A549 (cell line): ENCODE measurements at regions not wholly inside any gene's neighbourhood (a gene's known extent, or its start where the extent isn't known, plus 50 kb on each side); places are given as distances from the start of the nearest gene placed in this dataset.

Source experiments
- ATAC-seq, 2 experiments: fragments of 200-7000 bp in 1 of 2; fragments of >200 bp in 1 of 2; cut with Nextera tagmentation in 1 of 2; cut with Tn5 transposase in 1 of 2; 3 replicates each; pipeline versions ENCODE4 v1.8.0 to v1.9.1; 2018 to 2020; ENCODE audit warnings: mild to moderate bottlenecking in 1 of 2, moderate library complexity in 1 of 2
- CTCF ChIA-PET: fragments of 300-600 bp; sonication (Branson Sonifier 250); formaldehyde crosslinking; extraction: SDS; loops from one replicate; lab custom pipeline; 2021; ENCODE audit warnings: antibody characterized with exemption, inconsistent platforms; lab: Yijun Ruan, JAX
- POLR2A ChIA-PET: fragments of 350-600 bp; formaldehyde crosslinking; extraction: SDS; loops from one replicate; lab custom pipeline; 2021; ENCODE audit warnings: antibody characterized with exemption, inconsistent platforms; lab: Yijun Ruan, JAX
- DNase-seq, 2 experiments: peaks; one replicate each; pipeline versions ENCODE4 v3.0.0 to v3.0.0-alpha.2; 2011 to 2016; ENCODE audit warnings: low read depth in 1 of 2, low spot score in 1 of 2
- FAIRE-seq: peaks from 2 replicates; lab custom pipeline; 2011; peaks lifted over from hg19 to GRCh38; lab: Jason Lieb, UNC
- H3K27ac ChIP-seq, 2 experiments: fragments of >200 bp; sonication (Bioruptor Twin); formaldehyde crosslinking; 3 replicates each; pipeline ENCODE4 v1.5.1; 2016 to 2017
- H3K4me1 ChIP-seq: fragments of >200 bp; sonication (Bioruptor Twin); formaldehyde crosslinking; 3 replicates; pipeline ENCODE4 v1.6.1; 2016
- H3K4me2 ChIP-seq: fragments of >200 bp; sonication (Bioruptor Twin); formaldehyde crosslinking; 3 replicates; pipeline ENCODE4 v1.6.1; 2016
- H3K4me3 ChIP-seq: fragments of >200 bp; sonication (Bioruptor Twin); formaldehyde crosslinking; 3 replicates; pipeline ENCODE4 v1.5.1; 2016
- H3K9me3 ChIP-seq: fragments of >200 bp; sonication (Bioruptor Twin); formaldehyde crosslinking; 3 replicates; pipeline ENCODE4 v1.6.1; 2016
- BCL3 ChIP-seq: fragments of >200 bp; sonication (Bioruptor Twin); formaldehyde crosslinking; IDR thresholded peaks from 3 replicates; pipeline ENCODE4 v1.6.1; 2016
- CBX8 ChIP-seq: fragments of 200-600 bp; sonication (generic); IDR thresholded peaks from 2 replicates; pipeline ENCODE4 v1.6.1; 2016
- ESRRA ChIP-seq: fragments of 150-350 bp; IDR thresholded peaks from 2 replicates; pipeline ENCODE4 v1.6.1; 2014; ENCODE audit warnings: mild to moderate bottlenecking, low read length, borderline replicate concordance
- FOXS1 ChIP-seq: fragments of 250-450 bp; sonication (Bioruptor Pico); IDR thresholded peaks from 2 replicates; pipeline ENCODE4 v1.5.0; 2020; ENCODE audit warnings: mild to moderate bottlenecking, moderate library complexity
- GATA3 ChIP-seq: IDR thresholded peaks from 2 replicates; pipeline ENCODE4 v1.6.1; 2012; ENCODE audit warnings: borderline replicate concordance
- HDAC2 ChIP-seq: fragments of 200-600 bp; sonication (generic); IDR thresholded peaks from 2 replicates; pipeline ENCODE4 v1.6.1; 2016
- HES2 ChIP-seq: fragments of >200 bp; sonication (Bioruptor Twin); formaldehyde crosslinking; IDR thresholded peaks from 2 replicates; pipeline ENCODE4 v1.6.1; 2016
- HEYL ChIP-seq: fragments of 250-450 bp; sonication (Bioruptor Pico); IDR thresholded peaks from 2 replicates; pipeline ENCODE4 v1.8.0; 2021; ENCODE audit warnings: mild to moderate bottlenecking, moderate library complexity
- HMGXB4 ChIP-seq: fragments of 250-450 bp; sonication (Bioruptor Pico); IDR thresholded peaks from 2 replicates; pipeline ENCODE4 v1.5.0; 2021; ENCODE audit warnings: mild to moderate bottlenecking, moderate library complexity, borderline replicate concordance
- HOXA7 ChIP-seq: fragments of 250-450 bp; sonication (Bioruptor Pico); IDR thresholded peaks from 2 replicates; pipeline ENCODE4 v1.5.0; 2020; ENCODE audit warnings: mild to moderate bottlenecking, moderate library complexity
- HOXB5 ChIP-seq: fragments of 250-450 bp; sonication (Bioruptor Pico); IDR thresholded peaks from 2 replicates; pipeline ENCODE4 v1.5.0; 2020; ENCODE audit warnings: mild to moderate bottlenecking, moderate library complexity
- MAFK ChIP-seq: fragments of 450-650 bp; IDR thresholded peaks from 2 replicates; pipeline ENCODE4 v1.6.1; 2014; ENCODE audit not compliant: partially characterized antibody
- MAZ ChIP-seq: fragments of 150-350 bp; IDR thresholded peaks from 2 replicates; pipeline ENCODE4 v1.6.1; 2014; ENCODE audit warnings: antibody characterized with exemption, low read depth, low read length, borderline replicate concordance
- NFE2L2 ChIP-seq: fragments of 150-350 bp; conservative IDR thresholded peaks from 2 replicates; pipeline ENCODE4 v1.6.1; 2014; ENCODE audit warnings: low read length
- NPAS2 ChIP-seq: fragments of 250-450 bp; sonication (Bioruptor Pico); IDR thresholded peaks from 2 replicates; pipeline ENCODE4 v1.8.0; 2022; ENCODE audit warnings: mild to moderate bottlenecking, moderate library complexity, borderline replicate concordance
- NR3C1 ChIP-seq: fragments of >200 bp; sonication (Bioruptor Twin); formaldehyde crosslinking; IDR thresholded peaks from 3 replicates; pipeline ENCODE4 v1.6.1; 2017
- PHF8 ChIP-seq: fragments of 200-600 bp; sonication (generic); IDR thresholded peaks from 2 replicates; pipeline ENCODE4 v1.6.1; 2016; ENCODE audit warnings: low read depth, mild to moderate bottlenecking, antibody characterized with exemption, moderate library complexity, borderline replicate concordance
- POLR2AphosphoS2 ChIP-seq: conservative IDR thresholded peaks from 2 replicates; pipeline ENCODE4 v1.6.1; 2012; ENCODE audit warnings: low read length, improper control_type of control experiment, inconsistent platforms
- RARB ChIP-seq: fragments of 250-450 bp; sonication (Bioruptor Pico); IDR thresholded peaks from 2 replicates; pipeline ENCODE4 v1.8.0; 2021; ENCODE audit warnings: mild to moderate bottlenecking, moderate library complexity
- USF2 ChIP-seq: fragments of 450-650 bp; IDR thresholded peaks from 2 replicates; pipeline ENCODE4 v1.6.1; 2014; ENCODE audit warnings: antibody characterized with exemption
- ZC3H11A ChIP-seq: fragments of 450-650 bp; IDR thresholded peaks from 2 replicates; pipeline ENCODE4 v1.6.1; 2014; ENCODE audit warnings: antibody characterized with exemption, mild to moderate bottlenecking
- ZFP36 ChIP-seq: fragments of 450-650 bp; IDR thresholded peaks from 2 replicates; pipeline ENCODE4 v1.6.1; 2014; ENCODE audit warnings: borderline replicate concordance; ENCODE audit not compliant: partially characterized antibody
- ZNF302 ChIP-seq: fragments of 250-450 bp; sonication (Bioruptor Pico); IDR thresholded peaks from 2 replicates; pipeline ENCODE4 v1.9.0; 2021; ENCODE audit warnings: inconsistent platforms, mild to moderate bottlenecking, moderate library complexity
- ZSCAN20 ChIP-seq: fragments of 250-450 bp; sonication (Bioruptor Pico); IDR thresholded peaks from 2 replicates; pipeline ENCODE4 v1.8.0; 2022; ENCODE audit warnings: mild to moderate bottlenecking, moderate library complexity
- whole genome bisulfite sequencing: methylation state at CpG from one replicate; pipeline ENCODE4 v1.1.6; 2017; ENCODE audit errors: missing lambda C conversion rate; 5-methylcytosine and 5-hydroxymethylcytosine counted together
- TF ChIP-seq, protein P1 (sequence below): IDR thresholded peaks from 2 replicates; pipeline ENCODE4 v1.6.1; 2012; ENCODE audit warnings: low read depth, borderline replicate concordance
- TF ChIP-seq, protein P2 (sequence below): IDR thresholded peaks from 2 replicates; pipeline ENCODE4 v1.6.1; 2012

DNA sequence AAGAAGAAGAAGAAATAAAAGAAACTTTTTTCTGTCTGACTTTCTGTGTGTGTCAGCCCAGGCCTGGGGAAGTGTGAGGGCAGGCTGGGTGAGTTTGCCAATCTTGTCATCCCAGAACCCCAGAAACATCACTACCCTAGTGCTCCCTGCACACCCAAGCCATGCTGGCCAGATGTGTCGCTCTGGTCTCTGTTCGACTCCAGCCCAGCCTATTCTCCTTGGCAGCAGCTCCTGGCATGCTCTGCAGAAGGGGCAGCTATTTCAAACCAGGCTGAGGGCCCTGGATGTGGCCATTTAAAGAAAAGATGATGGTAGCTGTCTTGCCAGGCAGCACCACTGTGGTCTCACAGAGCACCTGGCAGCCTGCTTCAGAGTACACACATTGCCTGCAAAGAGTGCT is 334.1 kb downstream of the RPS24 start (continued):
- TF ChIP-seq USF2: no peak
- no peak for TF ChIP-seq MAFK
- no peak for TF ChIP-seq ZNF302 (CRISPR knock-in tag)
- no peak for TF ChIP-seq HDAC2
- TF ChIP-seq BCL3: no peak
- TF ChIP-seq CBX8: no peak
- TF ChIP-seq RARB: no peak
- no peak for TF ChIP-seq HOXA7 (CRISPR knock-in tag)
- TF ChIP-seq NPAS2 (CRISPR knock-in tag): no peak
- no peak for TF ChIP-seq ESRRA
- no peak for TF ChIP-seq HEYL (CRISPR knock-in tag)

- DNase-seq (no peak), ATAC-seq (no peak), FAIRE-seq (no peak)
- POLR2A ChIA-PET: no interaction called here
- 56% methylated on average over 4 of the region's 4 CpGs for WGBS
- Histone ChIP-seq H3K27ac (no peak overlapping the region), H3K9me3 (no peaks in the 10 kb centered on the region), H3K4me1 (no peaks in the 10 kb centered on the region), H3K4me2 (no peak overlapping the region), H3K4me3 (no peak overlapping the region)
- CTCF ChIA-PET: interaction anchor here (1.2 to 1.3 kb wide), 3 partner anchors 9 to 42 kb away, joined by 3 to 5 read pairs (median 5); no protein-coding TSS in a partner anchor
- no peak for TF ChIP-seq USF2
- TF ChIP-seq POLR2AphosphoS2: no peak
- no peak for TF ChIP-seq HMGXB4 (CRISPR knock-in tag)
- TF ChIP-seq, protein P1, sequence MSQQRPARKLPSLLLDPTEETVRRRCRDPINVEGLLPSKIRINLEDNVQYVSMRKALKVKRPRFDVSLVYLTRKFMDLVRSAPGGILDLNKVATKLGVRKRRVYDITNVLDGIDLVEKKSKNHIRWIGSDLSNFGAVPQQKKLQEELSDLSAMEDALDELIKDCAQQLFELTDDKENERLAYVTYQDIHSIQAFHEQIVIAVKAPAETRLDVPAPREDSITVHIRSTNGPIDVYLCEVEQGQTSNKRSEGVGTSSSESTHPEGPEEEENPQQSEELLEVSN: no peak
- TF ChIP-seq NFE2L2: no peak
- TF ChIP-seq HOXB5 (CRISPR knock-in tag): no peak
Measured at GRCh38 chr10:78371136-78371535, 337.5 kb downstream of the RPS24 start.

DNA sequence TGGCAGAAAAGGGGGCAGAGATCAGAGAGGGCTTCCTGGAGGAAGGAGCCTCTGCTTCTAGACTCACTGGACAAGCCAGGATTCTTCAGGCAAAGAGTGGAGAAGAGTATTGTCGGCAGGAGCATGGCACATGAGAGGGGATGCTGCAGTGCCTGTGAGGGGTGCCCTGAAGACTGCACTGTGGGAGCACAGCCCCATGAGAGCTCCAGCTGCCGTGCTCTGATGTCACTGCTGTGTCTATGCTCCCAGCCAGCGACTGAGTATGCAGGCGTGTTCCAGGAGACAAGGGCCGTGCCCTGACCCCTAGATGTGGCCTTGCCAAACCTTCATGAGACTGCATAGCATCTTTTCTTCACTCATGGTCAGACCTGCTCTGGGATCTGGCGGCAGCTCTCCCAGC is 339.1 kb downstream of the RPS24 start:
- CTCF ChIA-PET: no interaction called here
- no peak for TF ChIP-seq PHF8
- no peak for TF ChIP-seq NFE2L2
- TF ChIP-seq NPAS2 (CRISPR knock-in tag): no peak
- no peak for TF ChIP-seq ZNF302 (CRISPR knock-in tag)
- no peak for TF ChIP-seq MAZ
- no peak for TF ChIP-seq GATA3
- no peak for TF ChIP-seq HES2
- TF ChIP-seq NR3C1: no peak
- TF ChIP-seq ZSCAN20: no peak
- TF ChIP-seq USF2: no peak
- no peak for TF ChIP-seq ZFP36
- TF ChIP-seq ZC3H11A: no peak
- TF ChIP-seq, protein P2, sequence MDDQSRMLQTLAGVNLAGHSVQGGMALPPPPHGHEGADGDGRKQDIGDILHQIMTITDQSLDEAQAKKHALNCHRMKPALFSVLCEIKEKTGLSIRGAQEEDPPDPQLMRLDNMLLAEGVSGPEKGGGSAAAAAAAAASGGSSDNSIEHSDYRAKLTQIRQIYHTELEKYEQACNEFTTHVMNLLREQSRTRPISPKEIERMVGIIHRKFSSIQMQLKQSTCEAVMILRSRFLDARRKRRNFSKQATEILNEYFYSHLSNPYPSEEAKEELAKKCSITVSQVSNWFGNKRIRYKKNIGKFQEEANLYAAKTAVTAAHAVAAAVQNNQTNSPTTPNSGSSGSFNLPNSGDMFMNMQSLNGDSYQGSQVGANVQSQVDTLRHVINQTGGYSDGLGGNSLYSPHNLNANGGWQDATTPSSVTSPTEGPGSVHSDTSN: no peak
- TF ChIP-seq FOXS1 (CRISPR knock-in tag): no peak
- TF ChIP-seq, all 56 proteins: peak for 0
- Histone ChIP-seq H3K4me2 (no peak overlapping the region), H3K4me3 (no peak overlapping the region), H3K27ac (no peak overlapping the region), H3K9me3 (no peaks in the 10 kb centered on the region), H3K4me1 (no peaks in the 10 kb centered on the region)
- no peak for ATAC-seq
- POLR2A ChIA-PET: no interaction called here
- WGBS: 67% methylated on average over 6 of the region's 6 CpGs
- DNase-seq: no peak
- no peak for FAIRE-seq
